Lung (tissue), 11 donors: ENCODE measurements at regions not wholly inside any gene's neighbourhood (a gene's known extent, or its start where the extent isn't known, plus 50 kb on each side); places are given as distances from the start of the nearest gene placed in this dataset.

Source experiments
- ATAC-seq: fragments of 200-7000 bp; cut with Tn5 transposase; one replicate; pipeline ENCODE4 v1.9.1; 2020; ENCODE audit warnings: moderate number of reproducible peaks; ENCODE audit not compliant: insufficient read depth, low FRiP score
- DNase-seq, 3 donors: peaks; one replicate each; pipeline ENCODE4 v3.0.0-alpha.2; 2013 to 2017
- H3K27ac ChIP-seq, 2 donors: one replicate each; pipeline ENCODE4 v1.5.1; 2013; ENCODE audit warnings: mild to moderate bottlenecking in 2 of 2, moderate library complexity in 2 of 2, control low read depth in 1 of 2, inconsistent platforms in 1 of 2, low read depth in 1 of 2, low read length in 1 of 2
- H3K27me3 ChIP-seq, 3 donors: one replicate each; pipeline ENCODE4 v1.5.1; 2013; ENCODE audit warnings: low read length in 2 of 3; ENCODE audit not compliant: control insufficient read depth in 3 of 3, insufficient read depth in 3 of 3
- H3K36me3 ChIP-seq, 4 donors: one replicate each; pipeline ENCODE4 v1.5.1; 2013; ENCODE audit warnings: low read length in 4 of 4, mild to moderate bottlenecking in 1 of 4, moderate library complexity in 1 of 4; ENCODE audit not compliant: control insufficient read depth in 4 of 4, insufficient read depth in 4 of 4
- H3K4me1 ChIP-seq, 5 donors: one replicate each; pipeline ENCODE4 v1.5.1; 2013; ENCODE audit warnings: low read length in 5 of 5, mild to moderate bottlenecking in 2 of 5, moderate library complexity in 1 of 5; ENCODE audit not compliant: control insufficient read depth in 5 of 5, insufficient read depth in 5 of 5
- H3K4me3 ChIP-seq: one replicate; pipeline ENCODE4 v1.5.1; 2013; ENCODE audit warnings: mild to moderate bottlenecking, control low read depth, moderate library complexity
- H3K9ac ChIP-seq, 2 donors: one replicate each; pipeline ENCODE4 v1.5.1; 2013; ENCODE audit warnings: low read length in 2 of 2, control low read depth in 1 of 2; ENCODE audit not compliant: insufficient read depth in 1 of 2
- H3K9me3 ChIP-seq, 4 donors: one replicate each; pipeline ENCODE4 v1.5.1; 2013; ENCODE audit warnings: low read length in 3 of 4, mild to moderate bottlenecking in 1 of 4, moderate library complexity in 1 of 4; ENCODE audit not compliant: control insufficient read depth in 4 of 4, insufficient read depth in 3 of 4
- CTCF ChIP-seq: IDR thresholded peaks from 2 replicates; pipeline ENCODE4 v1.5.1; 2012; ENCODE audit warnings: mild to moderate bottlenecking; ENCODE audit errors: control extremely low read depth, extremely low read depth
- WGBS, 2 donors: extraction: QIAGEN DNeasy Blood & Tissue Kit; methylation state at CpG; one replicate each; pipeline ENCODE4 v1.1.7; 2013; 5-methylcytosine and 5-hydroxymethylcytosine counted together
- donor health status: control.
- donor health status: control.
- donor health status: Bipolar disorder and iron deficiency.
- donor health status: healthy.
- donor health status: DM: yes; HTN: yes; CAD: no.

DNA sequence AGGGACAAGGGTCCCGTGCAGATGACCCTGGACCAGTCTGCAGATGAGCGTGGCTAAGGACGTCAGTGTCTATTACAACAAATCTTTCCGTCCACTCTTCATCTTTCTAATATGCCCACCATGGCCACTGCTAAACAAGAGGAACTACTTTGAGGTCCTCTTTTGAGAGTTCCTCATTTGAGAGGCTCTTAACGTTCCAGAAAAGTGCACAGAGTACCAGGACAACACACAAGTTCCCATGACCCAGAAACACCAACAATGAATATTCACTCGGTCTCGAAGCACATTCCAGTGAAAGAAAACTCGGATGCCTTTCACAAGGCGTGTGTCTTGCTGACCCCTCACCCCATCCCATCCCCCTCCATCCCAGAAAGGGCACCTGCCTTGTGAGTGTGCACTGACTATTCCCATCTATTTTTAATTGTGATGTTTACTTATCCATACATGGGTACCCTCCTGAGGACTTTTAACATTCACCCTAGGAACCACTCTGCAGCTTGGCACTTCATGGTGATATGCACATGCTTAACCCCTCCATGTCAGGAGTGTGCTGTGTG lies 157.0 kb downstream of the SHANK2 start:
- Histone ChIP-seq H3K36me3 (peaks cover 0 to 4% (median 0%) of the 10 kb centered on the region in 4 donors), H3K4me3 (no peak overlapping the region), H3K9ac (no peak overlapping the region), H3K27me3 (no peaks in the 10 kb centered on the region), H3K27ac (no peak overlapping the region), H3K4me1 (peaks cover 0 to 1% (median 0%) of the 10 kb centered on the region in 5 donors), H3K9me3 (peaks cover 0 to 4% (median 0%) of the 10 kb centered on the region in 4 donors)
- no peak for DNase-seq
- TF ChIP-seq CTCF = no peak
- no peak for ATAC-seq
- 60 to 61% methylated on average over 9 of the region's 9 CpGs for WGBS, 2 donors

DNA sequence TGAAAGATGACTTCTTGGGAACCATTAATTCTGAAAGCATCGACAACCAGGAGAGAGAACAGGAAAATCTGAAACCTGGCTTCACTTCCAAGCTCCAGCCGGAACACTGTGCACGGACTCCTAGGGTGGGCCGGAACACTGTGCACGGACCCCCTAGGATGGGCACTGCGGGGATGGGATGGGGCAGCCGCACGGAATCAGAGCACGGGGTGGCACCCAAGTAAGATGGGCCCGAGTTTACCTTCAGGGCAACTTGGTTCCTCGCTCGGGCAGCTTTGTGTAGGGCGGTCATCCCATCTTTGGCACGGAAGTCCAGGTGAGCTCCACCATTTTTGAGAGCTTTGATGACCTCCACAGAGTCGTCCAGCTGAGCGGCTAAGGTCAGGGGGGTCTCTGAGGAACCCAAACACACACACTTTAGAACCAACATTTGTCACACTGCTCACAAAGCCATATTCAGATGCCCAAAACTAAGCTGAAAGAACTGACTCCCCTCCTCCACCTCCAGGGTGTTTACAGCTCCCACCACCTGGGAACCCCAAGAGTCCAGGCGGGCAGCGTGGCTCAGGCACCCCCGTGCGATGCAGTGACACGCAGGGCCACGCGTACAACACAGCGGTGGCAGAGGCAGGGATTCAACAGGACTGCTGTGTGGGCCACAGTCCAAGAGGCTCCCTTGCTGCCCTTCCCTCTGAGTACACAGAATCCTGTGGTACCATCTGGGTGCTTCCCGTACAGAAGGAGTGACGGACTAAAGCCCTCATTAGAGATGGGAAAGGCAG lies 157.9 kb downstream of the SHANK2 start:
- 95 to 96% methylated on average over 26 of the region's 26 CpGs for WGBS, 2 donors
- DNase-seq = no peak
- TF ChIP-seq CTCF = no peak
- Histone ChIP-seq H3K4me3 (no peak overlapping the region), H3K27ac (no peak overlapping the region), H3K36me3 (peaks cover 0 to 4% (median under 1%) of the 10 kb centered on the region in 4 donors), H3K4me1 (peaks cover 0 to 1% (median 0%) of the 10 kb centered on the region in 5 donors), H3K9me3 (peaks cover 0 to 4% (median 0%) of the 10 kb centered on the region in 4 donors), H3K9ac (no peak overlapping the region), H3K27me3 (no peaks in the 10 kb centered on the region)
- no peak for ATAC-seq

DNA sequence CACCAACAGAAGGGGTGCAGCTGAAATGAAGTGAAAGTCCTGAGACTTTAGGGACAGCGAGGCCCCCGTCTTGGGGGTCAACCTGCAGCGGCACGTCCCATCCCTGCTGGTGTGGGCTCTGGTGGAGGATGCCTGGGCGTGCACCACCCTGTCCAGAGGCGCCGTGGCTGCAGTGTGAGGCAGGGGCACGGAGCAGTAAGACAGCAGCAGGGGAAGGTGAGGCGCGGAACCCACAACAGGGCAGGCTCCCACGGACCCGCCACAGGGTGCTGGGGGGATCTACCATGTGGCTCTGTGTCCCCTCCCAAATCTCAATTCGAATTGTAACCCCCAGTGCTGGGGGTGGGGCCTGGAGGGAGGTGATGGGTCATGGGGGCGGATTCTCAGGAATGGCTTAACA lies 158.6 kb downstream of the SHANK2 start:
- H3K27ac ChIP-seq = no peak overlapping the region
- no peak for ATAC-seq
- DNase-seq = no peak
- H3K27me3 ChIP-seq = no peaks in the 10 kb centered on the region
- H3K36me3 ChIP-seq = peaks cover 0 to 4% (median under 1%) of the 10 kb centered on the region in 4 donors
- no peak overlapping the region for H3K4me3 ChIP-seq
- TF ChIP-seq CTCF = no peak
- H3K4me1 ChIP-seq = peaks cover 0 to 1% (median 0%) of the 10 kb centered on the region in 5 donors
- WGBS, 2 donors = 91 to 96% methylated on average over 14 of the region's 14 CpGs
- peaks cover 0 to 4% (median 0%) of the 10 kb centered on the region in 4 donors for H3K9me3 ChIP-seq
- no peak overlapping the region for H3K9ac ChIP-seq
